HG03432 (cell line): ENCODE measurements at regions not wholly inside any gene's neighbourhood (a gene's known extent, or its start where the extent isn't known, plus 50 kb on each side); places are given as distances from the start of the nearest gene placed in this dataset.
"Not testable (repeated sequence)": the region's sequence is repeated elsewhere in the genome, so short reads cannot be mapped to it uniquely, and the experiment has no call there.

Source experiments
- ATAC-seq: cut with Tn5 transposase; IDR thresholded peaks from one replicate; pipeline ENCODE4 v1.9.1; 2021; ENCODE audit warnings: mild to moderate bottlenecking, moderate library complexity; ENCODE audit not compliant: unreplicated experiment

- no peak for ATAC-seq
Observed at GRCh38 chr5:174925586-174925985, 201.2 kb downstream of the MSX2 start.

- no peak for ATAC-seq
Observed at GRCh38 chr5:174922955-174923354, 198.6 kb downstream of the MSX2 start.

DNA sequence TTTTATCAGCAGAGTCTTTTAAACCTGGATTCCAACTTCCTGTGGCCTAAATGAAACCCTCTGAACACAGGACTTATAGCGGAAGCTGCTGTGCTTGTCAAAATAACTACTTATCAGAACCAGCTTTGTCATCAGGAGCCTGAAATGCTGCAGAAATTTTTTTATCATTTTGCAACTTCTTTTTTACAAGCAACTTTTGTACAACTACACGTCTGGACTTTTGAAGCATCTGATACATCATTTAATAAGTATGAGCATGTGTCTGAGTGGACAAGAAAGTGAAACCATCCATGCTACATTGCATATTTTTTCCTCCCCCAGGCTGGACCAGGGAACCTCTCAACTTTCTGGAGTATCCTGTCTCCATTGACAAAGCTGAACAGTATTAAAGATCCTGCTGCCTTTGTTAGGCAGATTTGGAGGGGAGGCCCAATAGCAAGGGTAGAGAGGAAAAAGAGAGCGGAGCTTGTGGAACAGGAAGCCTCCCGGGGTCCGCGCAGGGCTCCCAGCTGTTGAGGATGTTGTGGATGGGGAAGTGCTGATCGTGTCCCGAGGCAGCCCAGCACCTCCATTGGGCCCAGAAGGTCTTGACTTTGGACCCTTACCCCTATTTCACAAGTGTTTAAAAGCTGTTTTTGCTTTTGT is 196.6 kb downstream of the MSX2 start:
- ATAC-seq: no peak

- ATAC-seq: no peak
Observed at GRCh38 chr5:174919351-174919750, 195.0 kb downstream of the MSX2 start.

- no peak for ATAC-seq
Observed at GRCh38 chr5:174918655-174919054, 194.3 kb downstream of the MSX2 start.

DNA sequence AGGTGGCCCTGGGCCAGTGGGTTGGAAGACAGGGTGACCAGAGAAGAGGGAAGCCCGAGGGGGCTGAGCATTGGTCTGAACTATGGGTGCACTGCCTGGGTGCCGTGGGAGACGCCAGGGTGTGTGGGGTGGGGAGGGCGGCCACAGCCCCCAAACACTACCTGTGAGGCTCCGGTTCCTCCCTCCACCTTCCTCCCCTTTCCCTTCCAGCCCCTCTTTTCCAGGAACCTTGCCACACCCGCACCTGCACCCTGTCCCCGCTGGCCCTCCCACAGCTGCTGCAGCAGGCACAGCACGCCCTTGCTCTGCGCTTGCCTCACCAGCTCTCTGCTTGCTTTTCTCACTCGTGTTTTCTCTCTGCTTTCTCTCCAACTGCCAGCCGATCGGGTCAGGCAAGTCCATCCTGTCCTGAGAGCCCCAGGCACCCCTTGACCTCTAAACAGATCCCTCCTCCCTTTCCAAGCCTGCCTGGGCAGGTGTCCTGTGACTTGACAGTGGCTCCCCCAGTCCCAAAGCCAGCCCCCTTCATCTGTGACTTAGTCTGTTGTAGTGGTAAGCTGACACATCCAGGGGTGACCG is 193.7 kb downstream of the MSX2 start:
- no peak for ATAC-seq

DNA sequence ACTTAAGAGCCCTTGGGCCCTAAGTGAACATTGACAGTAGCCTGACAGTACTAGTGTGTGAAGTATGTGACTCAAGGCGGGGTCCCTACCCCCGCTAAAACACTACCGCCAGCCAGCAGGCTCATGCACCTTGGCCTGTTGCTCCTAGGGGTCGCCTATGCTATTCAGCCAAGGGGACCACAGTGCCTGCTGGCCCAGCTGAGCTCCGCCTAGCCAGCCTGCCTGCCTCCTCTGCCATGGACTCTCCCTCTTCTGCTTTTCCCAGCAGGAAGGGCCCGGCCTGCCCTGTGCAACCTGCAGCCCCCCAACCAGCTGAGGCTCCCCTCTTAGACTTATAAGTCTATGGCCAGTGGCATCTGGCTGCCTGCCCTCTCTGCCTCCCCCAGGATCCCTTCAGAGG is 193.1 kb downstream of the MSX2 start:
- ATAC-seq: not testable (repeated sequence)

DNA sequence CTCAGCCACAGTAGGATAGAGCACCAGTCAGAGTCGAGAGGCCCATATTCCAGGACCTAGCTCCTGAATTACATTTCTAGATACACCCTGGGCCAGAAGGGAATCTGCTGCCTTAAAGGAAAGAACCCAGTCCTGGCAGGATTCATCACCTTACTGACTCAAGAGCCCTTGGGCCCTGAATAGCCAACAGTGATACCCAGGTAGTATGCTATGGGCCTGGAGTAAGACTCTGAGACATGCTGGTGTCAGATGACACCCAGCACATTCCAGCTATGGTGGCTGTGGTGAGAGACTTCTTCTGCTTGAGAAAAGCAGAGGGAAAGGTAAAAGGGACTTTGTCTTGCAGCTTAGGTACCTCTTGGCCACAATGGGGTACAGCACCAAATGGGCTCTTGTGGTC is 192.5 kb downstream of the MSX2 start:
- ATAC-seq: not testable (repeated sequence)

- no peak for ATAC-seq
Observed at GRCh38 chr5:174916227-174916626, 191.8 kb downstream of the MSX2 start.

GRCh38 chr5:174911118-174911517 is 186.7 kb downstream of the MSX2 start:
- no peak for ATAC-seq

DNA sequence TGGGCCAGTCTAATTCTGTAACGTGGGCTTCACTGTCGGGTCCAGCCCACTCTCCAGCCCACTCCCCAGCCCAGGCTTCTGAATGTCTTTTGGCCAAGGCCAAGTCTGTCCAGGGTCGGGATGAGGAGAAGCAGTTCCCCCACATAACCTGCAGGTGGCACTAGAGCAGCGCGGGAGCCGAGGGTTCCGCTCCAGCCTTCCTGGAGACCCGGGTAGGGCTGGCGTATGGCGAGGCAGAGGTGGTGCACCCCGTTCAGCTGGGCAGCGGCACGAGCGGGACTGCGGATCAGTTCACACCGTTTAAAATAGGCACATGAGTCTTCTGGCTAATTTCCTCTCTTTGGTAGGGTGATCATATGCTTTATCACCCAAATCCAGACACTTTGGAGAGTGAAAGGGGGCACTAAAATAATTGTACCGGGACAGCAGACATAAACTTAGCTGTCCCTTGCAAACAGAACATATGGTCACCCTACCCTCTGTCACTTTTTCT is 185.9 kb downstream of the MSX2 start:
- ATAC-seq: peak; percentile 86

GRCh38 chr5:174903172-174903732 is 178.9 kb downstream of the MSX2 start:
- ATAC-seq: no peak

DNA sequence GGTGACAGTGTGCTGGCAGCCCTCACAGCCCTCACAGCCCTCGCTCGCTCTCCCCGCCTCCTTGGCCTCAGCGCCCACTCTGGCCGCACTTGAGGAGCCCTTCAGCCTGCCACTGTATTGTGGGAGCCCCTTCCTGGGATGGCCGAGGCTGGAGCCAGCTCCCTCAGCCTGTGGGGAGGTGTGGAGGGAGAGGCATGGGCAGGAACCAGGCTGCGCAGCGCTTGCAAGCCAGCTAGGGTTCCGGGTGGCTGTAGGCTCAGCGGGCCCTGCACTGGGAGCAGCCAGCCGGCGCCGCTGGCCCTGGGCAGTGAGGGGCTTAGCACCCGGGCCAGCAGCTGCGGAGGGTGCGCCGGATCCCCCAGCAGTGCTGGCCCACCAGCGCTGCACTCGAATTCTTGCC is 177.0 kb downstream of the MSX2 start:
- no peak for ATAC-seq

DNA sequence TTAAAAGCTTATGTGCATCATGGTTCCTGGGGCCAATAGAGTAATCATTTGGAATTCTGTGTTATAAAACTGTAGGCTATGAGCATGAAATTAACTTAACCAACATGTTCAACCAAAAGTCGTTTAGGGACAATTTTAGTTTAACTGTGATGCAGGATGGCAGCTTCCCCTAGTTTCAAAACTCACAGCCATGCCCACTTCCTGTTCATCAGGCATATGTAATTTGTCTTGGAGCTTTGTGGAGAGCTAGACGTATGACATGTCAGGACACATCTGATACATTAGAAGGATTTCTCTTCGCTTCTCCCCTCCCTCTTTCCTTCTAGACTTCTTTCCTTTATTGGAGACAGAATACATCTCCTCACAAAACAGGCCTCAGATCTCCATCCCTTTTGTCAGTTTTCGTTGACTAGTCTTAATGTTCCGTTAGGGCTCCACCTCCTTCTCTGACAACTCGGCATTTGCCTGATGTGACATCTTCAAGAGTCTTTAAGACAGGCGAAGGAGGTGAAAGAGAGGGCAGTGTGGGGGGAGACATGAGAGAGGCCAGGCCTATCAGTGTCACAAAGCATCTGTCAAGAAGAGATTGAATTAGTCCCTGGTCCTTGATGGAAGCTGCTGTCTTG is 176.0 kb downstream of the MSX2 start:
- no peak for ATAC-seq

DNA sequence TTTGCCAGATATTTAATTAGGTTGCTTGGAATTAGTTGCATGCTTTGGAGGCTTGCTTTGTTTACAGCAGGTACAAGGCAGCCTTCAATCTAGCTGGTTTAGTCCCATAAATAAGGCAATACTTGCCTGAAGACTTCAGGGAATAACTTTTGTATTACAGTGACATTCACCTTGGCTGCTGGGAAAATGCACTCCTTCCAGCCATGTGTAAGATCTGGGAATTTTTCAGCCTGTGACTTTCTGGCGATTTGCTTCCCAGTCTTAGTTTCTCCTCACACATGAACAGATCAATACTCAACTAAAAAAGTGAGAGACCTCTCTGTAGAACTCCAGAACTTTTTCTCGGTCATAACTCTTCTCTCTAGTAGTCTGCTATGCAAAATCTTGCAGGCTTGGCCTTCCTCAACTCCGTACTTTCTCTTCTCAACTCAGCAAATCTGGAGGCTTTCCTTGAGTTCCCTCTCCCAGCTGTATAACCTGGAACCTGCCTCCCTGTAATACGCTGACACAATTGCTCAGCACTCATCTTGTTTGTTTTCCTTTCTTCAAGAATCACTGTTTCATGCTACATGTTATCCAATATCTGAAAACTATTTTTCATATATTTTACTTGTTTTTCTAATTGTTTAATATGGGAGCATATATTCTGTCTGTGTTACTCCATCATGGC is 173.0 kb downstream of the MSX2 start:
- ATAC-seq: no peak

DNA sequence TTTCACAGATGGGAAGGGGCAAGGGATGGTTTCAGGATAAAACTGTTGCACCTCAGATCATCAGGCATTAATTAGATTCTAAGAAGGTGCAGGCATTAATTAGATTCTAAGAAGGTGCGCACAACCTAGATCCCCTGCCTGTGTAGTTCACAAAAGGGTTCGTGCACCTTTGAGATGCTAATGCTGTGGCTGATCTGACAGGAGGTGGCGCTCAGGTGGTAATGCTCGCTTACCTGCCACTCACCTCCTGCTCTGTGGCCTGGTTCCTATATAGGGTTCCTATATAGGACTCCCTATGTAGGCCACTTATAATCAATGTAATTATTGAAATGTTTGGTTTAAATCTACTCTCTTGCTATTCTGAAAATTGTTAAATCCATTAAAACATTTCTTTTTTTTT is 171.0 kb downstream of the MSX2 start:
- ATAC-seq: no peak

GRCh38 chr5:174892742-174893141 is 168.4 kb downstream of the MSX2 start:
- ATAC-seq: no peak

- not testable (repeated sequence) for ATAC-seq
Observed at GRCh38 chr5:174880412-174881200, 156.2 kb downstream of the MSX2 start.

- no peak for ATAC-seq
Observed at GRCh38 chr5:174877987-174878386, 153.6 kb downstream of the MSX2 start.

DNA sequence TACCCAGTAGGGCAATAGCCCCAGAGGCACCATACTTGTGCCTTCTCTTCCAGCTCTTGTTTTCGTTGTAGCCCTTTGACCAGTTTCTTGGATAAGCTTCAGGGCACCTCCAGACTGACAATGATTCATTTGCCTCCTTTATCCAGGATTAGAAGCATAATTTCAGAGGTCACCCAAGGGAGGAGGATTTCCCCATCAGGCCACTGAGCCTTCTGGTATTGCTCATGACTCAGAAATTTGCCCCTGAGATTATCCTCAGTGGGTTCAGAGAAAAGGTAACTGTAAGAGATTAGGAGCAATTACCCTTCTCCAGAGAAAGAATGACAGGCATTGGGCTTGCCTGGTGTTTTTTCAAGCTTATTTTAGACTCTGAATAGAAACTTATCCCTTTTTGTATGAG is 147.9 kb downstream of the MSX2 start:
- ATAC-seq: no peak

DNA sequence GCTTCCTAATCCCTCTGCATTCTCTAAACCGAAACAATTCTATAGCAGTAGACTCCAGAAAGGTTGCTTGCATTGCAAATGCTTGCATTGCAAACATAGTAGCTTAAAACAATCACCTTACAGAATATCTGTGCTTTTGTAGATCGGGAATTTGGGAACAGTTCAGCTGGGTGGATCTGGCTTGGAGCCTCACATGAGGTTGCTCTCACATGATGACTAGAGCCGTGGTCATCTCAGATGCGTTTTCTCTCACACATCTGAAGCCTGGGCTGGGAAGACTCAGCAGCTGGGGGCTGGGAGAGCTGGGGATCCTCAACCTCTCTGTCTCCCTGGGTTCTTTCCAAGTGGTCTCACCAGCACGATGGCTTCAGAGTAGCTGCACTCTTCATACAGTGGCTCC is 127.8 kb downstream of the MSX2 start:
- no peak for ATAC-seq
